KG1 (cell line): ENCODE measurements at regions not wholly inside any gene's neighbourhood (a gene's known extent, or its start where the extent isn't known, plus 50 kb on each side); places are given as distances from the start of the nearest gene placed in this dataset.

Source experiments
- DNase-seq: peaks from one replicate; lab custom pipeline; 2025; lab: John Stamatoyannopoulos, UW

DNA sequence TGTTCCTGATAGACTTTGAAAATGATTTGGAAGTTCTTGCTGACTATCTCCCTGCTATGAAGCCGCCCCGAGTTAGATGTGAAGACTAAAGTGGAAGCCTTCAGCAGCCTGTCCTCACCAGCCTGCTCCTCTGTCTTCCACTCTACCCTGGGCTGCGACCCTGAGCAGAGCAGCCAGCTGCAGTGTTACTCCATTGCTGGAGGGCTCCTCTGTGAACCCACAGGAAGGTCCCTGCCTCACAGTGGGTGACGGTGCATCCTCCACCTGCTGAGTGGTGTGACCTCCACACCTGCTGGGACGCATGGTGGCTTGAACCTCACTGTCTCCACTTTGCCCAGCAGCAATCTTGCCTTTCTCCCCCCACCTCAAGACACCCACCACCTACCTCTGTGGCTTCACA, 116.4 kb downstream of the IRS2 start:
- DNase-seq = no peak

GRCh38 chr13:109669234-109669612, 117.2 kb downstream of the IRS2 start:
- no peak for DNase-seq

- DNase-seq = no peak
These were observed 117.8 kb downstream of the IRS2 start for GRCh38 chr13:109668433-109669233.

GRCh38 chr13:109667807-109668291, 118.5 kb downstream of the IRS2 start:
- DNase-seq = no peak

- no peak for DNase-seq
These were observed 119.3 kb downstream of the IRS2 start for GRCh38 chr13:109667056-109667455.

DNA sequence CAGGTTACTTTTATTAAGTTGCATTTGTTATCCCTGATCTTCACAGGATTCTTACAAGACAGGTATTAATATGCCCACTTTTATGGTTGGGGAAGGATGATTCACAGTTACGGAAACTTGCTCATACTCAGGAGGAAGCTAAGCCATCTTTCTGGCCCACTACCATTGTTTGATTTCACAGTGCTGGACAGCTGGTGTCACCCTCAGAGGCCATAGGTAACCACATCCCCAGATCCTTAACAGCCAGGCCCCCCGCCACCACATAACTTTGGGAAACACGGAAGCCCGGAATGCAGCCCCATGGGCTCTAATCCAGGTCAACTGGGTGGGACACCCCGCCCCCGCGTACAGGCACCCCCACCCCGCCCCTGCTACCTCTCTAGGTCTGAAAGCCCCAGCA, 119.7 kb downstream of the IRS2 start:
- no peak for DNase-seq

GRCh38 chr13:109665781-109666249, 120.6 kb downstream of the IRS2 start:
- no peak for DNase-seq

DNA sequence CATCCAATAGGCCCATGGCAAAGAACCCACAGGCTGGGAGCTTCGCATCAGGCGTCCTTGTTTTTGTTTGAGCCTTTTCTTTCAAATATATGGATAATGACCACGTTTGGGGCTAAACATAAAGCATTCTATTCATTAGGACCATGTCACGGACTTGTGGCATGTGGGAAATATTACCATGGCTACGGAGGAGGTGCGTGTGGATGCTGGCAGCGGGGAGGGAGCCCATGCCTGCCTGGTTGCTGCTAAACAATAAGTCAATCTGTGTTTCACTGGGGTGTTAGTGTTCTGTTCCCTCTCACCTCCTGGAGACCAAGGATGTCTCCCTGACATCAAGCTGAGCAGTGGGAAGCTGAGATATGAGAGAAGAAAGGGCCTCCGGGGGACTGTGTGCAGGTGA, 121.1 kb downstream of the IRS2 start:
- no peak for DNase-seq

DNA sequence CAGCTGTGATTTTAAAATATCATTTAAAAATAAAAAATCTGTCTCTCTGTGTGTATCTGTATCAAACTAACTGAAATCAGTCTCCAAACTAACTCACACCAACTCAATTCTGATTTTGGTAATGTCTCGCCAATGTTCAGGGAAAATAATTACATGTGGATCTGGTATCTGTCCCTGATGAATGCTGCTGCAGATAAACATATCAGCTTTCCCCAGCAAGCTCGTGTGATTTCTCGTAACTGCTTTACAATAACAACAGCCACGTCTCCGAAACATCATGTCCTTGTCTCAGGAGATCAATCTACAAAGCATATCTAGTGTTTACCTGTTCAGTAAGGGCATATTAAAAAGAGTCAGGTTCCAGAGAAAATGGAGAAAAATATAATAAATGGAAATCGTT, 129.0 kb downstream of the IRS2 start:
- DNase-seq = no peak

GRCh38 chr13:109656206-109656605, 130.2 kb downstream of the IRS2 start:
- DNase-seq = no peak

- DNase-seq = no peak
These were observed 130.8 kb downstream of the IRS2 start for GRCh38 chr13:109655611-109656010.

DNA sequence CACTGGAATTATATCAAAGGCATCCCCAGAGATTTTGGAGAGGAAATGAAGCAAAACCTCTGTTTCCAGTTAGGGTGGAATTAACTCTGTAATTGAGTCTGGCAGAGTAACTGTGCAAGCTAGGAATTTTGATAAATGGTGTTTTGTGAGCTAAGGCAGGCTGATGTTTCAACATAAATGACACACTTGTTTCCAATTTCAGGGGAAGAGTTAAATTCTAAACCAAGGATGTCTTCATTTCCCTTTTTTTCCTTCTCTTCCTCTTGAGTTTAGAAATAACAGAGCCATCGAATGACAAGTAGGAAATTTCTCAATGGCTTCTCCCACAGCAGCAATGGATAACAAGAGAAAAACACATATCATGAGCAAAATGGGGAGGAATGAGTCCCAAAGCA, 131.2 kb downstream of the IRS2 start:
- no peak for DNase-seq

DNA sequence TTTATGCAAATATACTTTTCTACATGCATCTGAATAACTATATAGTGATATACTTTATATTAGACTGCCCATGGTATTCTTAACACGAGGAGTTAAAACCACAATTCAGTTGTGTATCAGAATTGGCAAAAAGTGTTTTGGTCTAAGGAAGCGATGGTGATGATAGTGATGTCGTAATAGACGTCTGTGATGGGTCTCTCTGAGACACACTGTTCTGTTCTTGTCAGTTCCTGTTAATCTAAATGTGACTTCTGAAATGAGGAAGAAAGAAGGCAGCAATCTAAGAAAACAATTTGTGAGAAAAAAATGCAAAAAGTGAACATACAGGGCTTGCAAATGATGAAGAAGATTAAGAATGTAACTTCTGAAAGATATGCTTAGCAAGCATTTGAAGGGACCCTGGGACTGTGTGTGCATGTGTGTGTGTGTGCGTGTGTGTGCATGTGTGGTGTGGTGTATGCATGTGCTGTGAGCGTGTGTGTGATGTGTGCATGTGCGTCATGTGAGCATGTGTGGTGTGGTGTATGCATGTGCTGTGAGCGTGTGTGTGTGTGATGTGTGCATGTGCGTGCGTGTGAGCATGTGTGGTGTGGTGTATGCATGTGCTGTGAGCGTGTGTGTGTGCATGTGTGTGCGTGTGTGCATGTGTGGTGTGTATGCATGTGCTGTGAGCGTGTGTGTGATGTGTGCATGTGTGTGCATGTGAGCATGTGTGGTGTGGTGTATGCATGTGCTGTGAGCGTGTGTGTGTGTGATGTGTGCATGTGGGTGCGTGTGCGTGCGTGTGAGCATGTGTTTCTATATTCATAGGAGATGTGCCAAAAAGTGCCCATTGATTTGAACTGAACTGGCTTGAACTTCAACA, 131.8 kb downstream of the IRS2 start:
- peak; percentile 79 for DNase-seq

GRCh38 chr13:109652531-109652930, 133.9 kb downstream of the IRS2 start:
- DNase-seq = no peak

DNA sequence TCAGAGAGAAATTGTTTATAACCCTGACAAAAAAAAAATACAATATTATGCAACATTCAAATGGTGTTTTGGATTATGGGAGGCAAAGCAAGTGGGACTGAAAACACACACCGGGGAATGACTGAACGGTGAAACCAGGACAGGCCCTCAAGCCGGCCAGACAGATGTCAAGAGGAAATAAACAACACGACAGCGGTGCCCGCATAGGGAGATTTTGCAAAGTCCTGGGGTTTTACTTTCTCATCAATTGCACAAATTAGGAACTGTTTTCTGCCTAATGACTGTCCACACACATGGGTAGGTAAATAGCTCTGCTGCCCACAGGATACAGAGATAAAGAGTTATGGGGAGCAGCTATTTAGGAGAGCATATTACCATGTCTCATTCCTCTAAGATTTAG, 134.5 kb downstream of the IRS2 start:
- no peak for DNase-seq

DNA sequence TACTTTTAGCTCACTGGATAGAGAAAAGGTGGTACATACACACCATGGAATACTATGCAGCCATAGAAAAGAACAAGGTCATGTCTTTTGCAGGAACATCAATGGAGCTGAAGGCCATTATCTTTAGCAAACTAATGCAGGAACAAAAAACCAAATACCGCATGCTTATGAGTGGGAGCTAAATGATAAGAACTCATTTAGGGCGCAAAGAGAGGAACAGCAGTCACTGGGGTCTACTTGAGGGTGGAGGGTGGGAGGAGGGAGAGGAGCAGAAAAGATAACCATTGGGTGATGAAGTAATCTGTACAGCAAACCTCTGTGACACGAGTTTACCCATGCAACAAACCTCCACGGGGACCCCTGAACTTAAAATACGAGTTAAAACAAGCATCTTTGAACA, 135.1 kb downstream of the IRS2 start:
- no peak for DNase-seq

DNA sequence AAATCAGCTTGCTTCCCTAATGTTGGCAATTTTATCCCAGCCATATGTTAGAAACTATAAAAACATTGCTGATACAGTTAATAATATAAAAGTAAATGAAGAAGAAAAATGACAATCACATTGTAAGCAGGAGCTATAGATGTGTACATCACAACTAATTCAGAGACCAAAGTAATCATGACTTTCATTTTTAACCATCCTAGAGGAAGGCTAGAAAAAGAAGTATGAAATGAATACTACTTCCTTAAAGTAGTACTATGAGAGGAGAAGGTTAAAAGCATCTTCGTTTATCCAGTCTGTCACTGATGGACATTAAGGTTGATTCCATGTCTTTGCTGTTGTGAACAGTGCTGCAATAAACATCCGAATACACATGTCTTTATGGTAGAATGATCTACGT, 135.5 kb downstream of the IRS2 start:
- DNase-seq = no peak

- no peak for DNase-seq
These were observed 136.7 kb downstream of the IRS2 start for GRCh38 chr13:109649713-109650112.

DNA sequence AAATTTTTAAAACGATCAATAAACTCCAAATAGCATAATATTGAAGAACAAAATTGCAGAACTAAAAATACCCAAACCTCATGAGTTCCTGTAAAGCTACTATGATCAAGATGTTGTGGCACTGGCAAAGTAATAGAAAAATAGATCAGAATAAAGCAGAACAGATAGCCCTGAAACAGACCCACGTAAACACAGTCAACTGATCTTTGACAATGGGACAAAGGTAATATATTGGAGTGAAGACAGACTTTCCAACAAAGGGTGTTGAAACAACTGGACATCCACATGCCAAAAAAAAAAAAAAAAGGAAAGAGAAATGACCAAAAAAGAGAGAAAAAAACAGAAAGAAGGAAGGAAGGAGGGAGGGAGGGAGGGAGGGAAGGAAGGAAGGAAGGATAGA, 138.7 kb downstream of the IRS2 start:
- no peak for DNase-seq

DNA sequence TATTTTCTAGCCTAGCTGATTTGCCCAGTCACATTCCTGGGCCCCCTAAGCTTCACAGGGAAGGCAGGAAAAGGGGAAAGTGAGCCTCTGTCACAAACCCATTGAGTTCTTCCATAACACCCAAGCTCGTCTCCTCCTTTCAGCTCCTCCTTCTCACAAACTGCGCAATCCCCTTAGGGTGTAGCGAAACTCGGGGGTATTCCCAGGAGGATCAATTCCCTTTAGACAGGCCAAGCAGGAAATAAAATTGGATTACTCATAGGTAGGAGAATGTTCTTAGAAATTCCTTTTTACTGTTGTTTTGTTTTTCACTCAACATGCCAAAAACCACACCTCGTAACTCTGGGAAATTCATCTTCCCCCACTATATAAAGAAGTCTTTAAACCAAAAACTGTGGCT, 139.3 kb downstream of the IRS2 start:
- no peak for DNase-seq

DNA sequence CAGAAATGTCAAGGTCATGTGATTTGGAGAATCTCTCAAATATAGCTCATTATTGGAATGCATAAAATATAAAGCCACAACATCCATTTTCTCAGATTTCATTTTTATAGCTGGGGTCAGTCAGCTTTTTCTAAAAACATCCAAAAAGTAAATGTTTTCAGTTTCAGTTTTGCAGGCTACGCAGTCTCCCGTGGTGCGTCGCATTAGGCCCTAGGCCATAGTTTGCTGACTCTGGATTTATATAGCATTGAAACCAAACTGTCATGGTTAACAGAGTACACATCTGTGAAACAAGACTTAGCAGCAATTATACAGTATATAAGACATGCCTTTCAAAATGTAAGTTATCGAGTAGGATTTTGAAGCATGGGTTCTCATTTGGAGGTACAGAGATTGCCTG, 140.0 kb downstream of the IRS2 start:
- no peak for DNase-seq

GRCh38 chr13:109645831-109646230, 140.6 kb downstream of the IRS2 start:
- no peak for DNase-seq

DNA sequence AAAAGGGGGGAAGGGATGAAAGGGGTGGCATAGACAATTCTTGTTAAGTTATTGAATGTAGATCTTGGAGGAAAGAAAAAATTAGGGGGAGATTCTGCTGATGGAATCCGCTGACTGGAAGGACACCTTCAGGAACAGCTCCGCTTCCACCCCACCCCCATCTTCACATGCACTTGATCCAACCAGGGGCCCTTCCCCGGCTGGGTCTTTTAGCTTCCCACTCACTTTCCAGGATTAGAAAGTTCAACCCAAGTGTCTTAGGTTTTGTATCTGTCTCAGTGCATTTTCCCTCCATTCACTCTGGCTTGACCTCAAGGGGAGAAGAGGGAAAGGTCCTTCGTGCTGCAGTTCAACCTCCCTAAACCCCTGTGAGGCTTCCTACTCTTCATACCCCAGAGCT, 141.4 kb downstream of the IRS2 start:
- DNase-seq = no peak
